ENCODE measurements at regions not wholly inside any gene's neighbourhood (a gene's known extent, or its start where the extent isn't known, plus 50 kb on each side); places are given as distances from the start of the nearest gene placed in this dataset.

GRCh38 chr2:15806801-15807417, 133.4 kb upstream of the MYCN start:
- no peak for DNase-seq (ENCODE audit: low read depth)
- no peak overlapping the region for H3K4me3 ChIP-seq (ENCODE audit: low read length)
- no peak for TF ChIP-seq CTCF (conservative IDR thresholded peaks at IDR 0.05; ENCODE audit: low read length)

GRCh38 chr2:15807418-15808203, 132.7 kb upstream of the MYCN start:
- no peak overlapping the region for H3K4me3 ChIP-seq (ENCODE audit: low read length)
- DNase-seq (ENCODE audit: low read depth): no peak
- TF ChIP-seq CTCF (conservative IDR thresholded peaks at IDR 0.05; ENCODE audit: low read length): no peak

DNA sequence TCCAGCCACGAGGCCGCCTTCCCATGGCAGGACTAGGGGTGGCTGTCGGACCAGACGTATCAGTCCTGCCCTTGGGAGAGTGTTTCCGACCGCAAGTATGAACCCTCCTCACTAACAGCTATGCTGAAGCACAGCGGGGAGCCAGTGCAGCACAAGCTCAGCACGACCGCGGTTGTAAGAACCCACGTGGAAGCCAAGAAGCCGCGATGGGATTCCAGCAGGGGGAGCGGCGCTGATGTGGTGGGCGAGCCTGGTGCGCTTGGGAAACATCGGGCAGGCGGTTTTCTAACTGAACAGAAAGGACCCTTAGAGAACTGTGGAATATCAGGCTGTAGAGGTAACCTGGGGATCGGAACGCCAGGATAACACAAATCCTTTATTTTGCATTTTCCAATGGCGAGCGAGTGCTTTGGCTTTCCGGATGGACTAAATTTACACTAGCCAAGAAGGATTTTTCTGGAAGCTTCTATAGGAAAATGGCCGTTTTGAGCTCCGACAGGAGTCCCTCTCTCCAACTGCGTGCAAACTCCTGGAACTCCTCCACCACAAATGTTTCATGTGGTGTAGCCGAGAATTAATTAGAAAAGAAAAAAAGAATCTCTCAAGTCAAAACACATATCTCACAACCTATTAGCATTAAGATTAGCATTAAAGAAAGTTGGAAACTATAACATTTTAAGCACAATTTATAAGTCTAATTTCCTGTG, 132.0 kb upstream of the MYCN start:
- H3K4me3 ChIP-seq (ENCODE audit: low read length): no peak overlapping the region
- TF ChIP-seq CTCF (conservative IDR thresholded peaks at IDR 0.05; ENCODE audit: low read length): no peak
- no peak for DNase-seq (ENCODE audit: low read depth)

DNA sequence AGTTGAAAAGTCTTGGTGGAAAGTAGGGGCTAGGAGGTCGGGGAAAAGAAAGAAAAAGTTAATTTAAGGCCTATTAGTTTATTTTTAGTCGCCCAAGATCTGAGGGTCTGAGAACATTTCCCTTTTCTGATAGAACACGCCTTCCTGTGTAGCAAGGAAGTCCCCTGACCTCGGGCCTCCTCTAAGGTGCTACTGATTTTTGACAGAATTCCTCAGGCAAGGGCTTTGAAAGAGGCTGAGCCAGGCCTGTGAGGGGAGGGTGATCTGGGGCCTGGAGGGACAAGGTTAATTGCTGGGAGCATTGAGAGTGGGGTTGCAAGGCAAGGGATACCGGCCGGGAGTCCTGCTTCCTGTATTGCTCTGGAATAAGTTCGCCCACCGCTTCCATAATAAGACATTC, 131.4 kb upstream of the MYCN start:
- TF ChIP-seq CTCF (conservative IDR thresholded peaks at IDR 0.05; ENCODE audit: low read length): no peak
- DNase-seq (ENCODE audit: low read depth): no peak
- no peak overlapping the region for H3K4me3 ChIP-seq (ENCODE audit: low read length)

- no peak overlapping the region for H3K4me3 ChIP-seq (ENCODE audit: low read length)
- TF ChIP-seq CTCF (conservative IDR thresholded peaks at IDR 0.05; ENCODE audit: low read length): no peak
- no peak for DNase-seq (ENCODE audit: low read depth)
Observed at GRCh38 chr2:15809404-15809803, 130.9 kb upstream of the MYCN start.

GRCh38 chr2:15810477-15811150, 129.7 kb upstream of the MYCN start:
- TF ChIP-seq CTCF (conservative IDR thresholded peaks at IDR 0.05; ENCODE audit: low read length): no peak
- no peak overlapping the region for H3K4me3 ChIP-seq (ENCODE audit: low read length)
- DNase-seq (ENCODE audit: low read depth): no peak

Data from AG10803 (cell line).